GM23248 (cell line): ENCODE measurements at regions not wholly inside any gene's neighbourhood (a gene's known extent, or its start where the extent isn't known, plus 50 kb on each side); places are given as distances from the start of the nearest gene placed in this dataset.

Experiments used
- DNase-seq: peaks from one replicate; pipeline ENCODE4 v3.0.0-alpha.2; 2015
- H2AFZ ChIP-seq: fragments of 200-600 bp; sonication (generic); 2 replicates; pipeline ENCODE4 v1.6.1; 2016; ENCODE audit warnings: antibody characterized with exemption
- H3F3A ChIP-seq: fragments of 200-600 bp; sonication (generic); 2 replicates; pipeline ENCODE4 v1.6.1; 2016; ENCODE audit warnings: mild to moderate bottlenecking, antibody characterized with exemption, mixed run types; ENCODE audit not compliant: insufficient read depth
- H3K27ac ChIP-seq: fragments of 200-600 bp; sonication (generic); 2 replicates; pipeline ENCODE4 v1.5.1; 2016; ENCODE audit warnings: mild to moderate bottlenecking
- H3K27me3 ChIP-seq: fragments of 200-600 bp; sonication (generic); replicated peaks from 2 replicates; pipeline ENCODE4 v1.6.1; 2016; ENCODE audit warnings: mild to moderate bottlenecking; ENCODE audit not compliant: insufficient read depth
- H3K36me3 ChIP-seq: fragments of 200-600 bp; sonication (generic); 2 replicates; pipeline ENCODE4 v1.6.1; 2016; ENCODE audit warnings: low read depth, mild to moderate bottlenecking
- H3K4me1 ChIP-seq: fragments of 200-600 bp; sonication (generic); 2 replicates; pipeline ENCODE4 v1.6.1; 2016; ENCODE audit warnings: mild to moderate bottlenecking; ENCODE audit not compliant: insufficient read depth
- H3K4me2 ChIP-seq: fragments of 200-600 bp; sonication (generic); one replicate; pipeline ENCODE4 v1.6.1; 2016; ENCODE audit warnings: mild to moderate bottlenecking; ENCODE audit not compliant: unreplicated experiment
- H3K4me3 ChIP-seq: fragments of 200-600 bp; sonication (generic); 2 replicates; pipeline ENCODE4 v1.5.1; 2016; ENCODE audit warnings: mild to moderate bottlenecking
- H3K79me2 ChIP-seq: fragments of 200-600 bp; sonication (generic); 2 replicates; pipeline ENCODE4 v1.6.1; 2016; ENCODE audit warnings: mild to moderate bottlenecking; ENCODE audit not compliant: insufficient read depth
- H3K9ac ChIP-seq: fragments of 200-600 bp; sonication (generic); 2 replicates; pipeline ENCODE4 v1.6.1; 2016; ENCODE audit warnings: mild to moderate bottlenecking
- H3K9me2 ChIP-seq: fragments of 200-600 bp; sonication (generic); 2 replicates; pipeline ENCODE4 v1.6.1; 2016; ENCODE audit warnings: mixed run types, mild to moderate bottlenecking, moderate library complexity; ENCODE audit not compliant: insufficient read depth
- H3K9me3 ChIP-seq: fragments of 200-600 bp; sonication (generic); one replicate; pipeline ENCODE4 v1.6.1; 2017; ENCODE audit warnings: low read depth
- H4K20me1 ChIP-seq: fragments of 200-600 bp; sonication (generic); 2 replicates; pipeline ENCODE4 v1.6.0; 2016; ENCODE audit not compliant: insufficient read depth
- EZH2 ChIP-seq: fragments of 200-600 bp; sonication (generic); IDR thresholded peaks from 2 replicates; pipeline ENCODE4 v1.6.1; 2018; ENCODE audit warnings: antibody characterized with exemption, mild to moderate bottlenecking; ENCODE audit not compliant: insufficient read depth, poor library complexity, severe bottlenecking
- EZH2phosphoT487 ChIP-seq: fragments of 200-600 bp; sonication (generic); IDR thresholded peaks from 2 replicates; pipeline ENCODE4 v1.6.1; 2018; ENCODE audit warnings: antibody characterized with exemption, moderate library complexity, mild to moderate bottlenecking, low read depth; ENCODE audit not compliant: insufficient read depth
- WGBS, 2 experiments: methylation state at CpG; one replicate each; pipeline ENCODE4 v1.1.6; 2015 to 2017; ENCODE audit warnings: low lambda C conversion rate in 2 of 2, low coverage in 1 of 2; ENCODE audit errors: missing lambda C conversion rate in 2 of 2; 5-methylcytosine and 5-hydroxymethylcytosine counted together
- in situ Hi-C: fragments of 300-500 bp; cut with MboI; formaldehyde crosslinking; loops from 2 replicates; pipeline ENCODE4 v1.15.0; 2020

GRCh38 chr7:116351966-116352365, 141.6 kb downstream of the TES start:
- H3K4me3 ChIP-seq = no peak overlapping the region
- no peak overlapping the region for H2AFZ ChIP-seq
- no peaks in the 10 kb centered on the region for H3K9me2 ChIP-seq
- WGBS, 2 experiments = 97 to 100% methylated on average over 6 of the region's 6 CpGs
- no peak overlapping the region for H3K27ac ChIP-seq
- no peak overlapping the region for H3K9ac ChIP-seq
- TF ChIP-seq EZH2phosphoT487 (no peak), EZH2 (no peak)
- no peaks in the 10 kb centered on the region for H4K20me1 ChIP-seq
- H3K4me2 ChIP-seq = no peak overlapping the region
- H3K27me3 ChIP-seq = no peaks in the 10 kb centered on the region
- peaks cover 36% of the 10 kb centered on the region for H3K4me1 ChIP-seq
- H3K79me2 ChIP-seq = no peaks in the 10 kb centered on the region
- no peaks in the 10 kb centered on the region for H3K9me3 ChIP-seq
- DNase-seq = no peak
- in situ Hi-C loops = no loop called here
- no peaks in the 10 kb centered on the region for H3K36me3 ChIP-seq
- H3F3A ChIP-seq = peaks cover 38% of the 10 kb centered on the region

DNA sequence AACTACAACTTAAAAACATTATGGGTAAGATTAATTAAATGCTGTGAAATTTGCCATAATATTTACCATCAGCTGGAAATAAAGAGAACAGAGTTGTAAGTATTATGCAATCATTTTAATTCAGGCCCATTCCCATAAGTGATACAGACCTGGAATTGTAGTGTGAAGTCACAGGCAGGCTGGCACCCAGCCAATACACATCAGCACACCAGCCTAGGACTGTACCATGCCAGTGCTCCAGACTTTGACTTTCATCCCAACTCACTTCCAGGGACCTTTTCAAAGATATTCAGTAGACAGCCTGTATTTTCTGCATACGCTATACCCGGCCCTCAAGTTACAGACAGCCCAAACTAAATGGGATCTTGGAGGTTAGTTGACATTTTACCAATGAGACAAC, 143.3 kb downstream of the TES start:
- H3F3A ChIP-seq = peaks cover 53% of the 10 kb centered on the region
- H2AFZ ChIP-seq = peak overlapping the region; percentile 58; the same call in 1 of the 2 replicates
- H3K79me2 ChIP-seq = no peaks in the 10 kb centered on the region
- TF ChIP-seq EZH2 = no peak
- TF ChIP-seq EZH2phosphoT487 = no peak
- WGBS, 2 experiments = 84 to 85% methylated on average over 2 of the region's 2 CpGs
- H3K4me2 ChIP-seq = peak overlapping the region; percentile 87
- H3K9me2 ChIP-seq = no peaks in the 10 kb centered on the region
- no peaks in the 10 kb centered on the region for H3K9me3 ChIP-seq
- peak overlapping the region; percentile 96 for H3K27ac ChIP-seq
- no peaks in the 10 kb centered on the region for H3K36me3 ChIP-seq
- peaks cover 52% of the 10 kb centered on the region for H3K4me1 ChIP-seq
- in situ Hi-C loops = no loop called here
- H3K4me3 ChIP-seq = 0 out of 2 replicates have a peak overlapping the region, but pooled peaks have one; percentile 63
- H3K9ac ChIP-seq = peak overlapping the region; percentile 77; the same call in 1 of the 2 replicates
- H3K27me3 ChIP-seq = no peaks in the 10 kb centered on the region
- peak; percentile 27 for DNase-seq
- no peaks in the 10 kb centered on the region for H4K20me1 ChIP-seq

GRCh38 chr7:116354171-116354545, 143.8 kb downstream of the TES start:
- Histone ChIP-seq H4K20me1 (no peaks in the 10 kb centered on the region), H3K4me2 (peak overlapping the region; percentile 87), H3K9me3 (no peaks in the 10 kb centered on the region), H3F3A (peaks cover 53% of the 10 kb centered on the region), H3K36me3 (no peaks in the 10 kb centered on the region), H3K27ac (peak overlapping the region; percentile 96), H3K79me2 (no peaks in the 10 kb centered on the region), H2AFZ (peak overlapping the region; percentile 58), H3K9ac (peak overlapping the region; percentile 77), H3K4me3 (peak overlapping the region; percentile 63), H3K4me1 (peaks cover 53% of the 10 kb centered on the region), H3K9me2 (no peaks in the 10 kb centered on the region), H3K27me3 (no peaks in the 10 kb centered on the region)
- TF ChIP-seq EZH2 (no peak), EZH2phosphoT487 (no peak)
- in situ Hi-C loops = no loop called here
- 45 to 47% methylated on average over 6 of the region's 6 CpGs for WGBS, 2 experiments
- peak; percentile 68 for DNase-seq

GRCh38 chr7:116354546-116355423, 144.4 kb downstream of the TES start:
- 6 to 8% methylated on average over 10 of the region's 10 CpGs for WGBS, 2 experiments
- Histone ChIP-seq H3K9me2 (no peaks in the 10 kb centered on the region), H3K4me2 (peak overlapping the region; percentile 87), H3K9me3 (no peaks in the 10 kb centered on the region), H2AFZ (peak overlapping the region; percentile 58), H3K27ac (peak overlapping the region; percentile 96), H3F3A (peaks cover 53% of the 10 kb centered on the region), H3K36me3 (no peaks in the 10 kb centered on the region), H3K79me2 (no peaks in the 10 kb centered on the region), H3K27me3 (no peaks in the 10 kb centered on the region), H4K20me1 (no peaks in the 10 kb centered on the region), H3K4me3 (peak overlapping the region; percentile 63), H3K4me1 (peaks cover 53% of the 10 kb centered on the region), H3K9ac (peak overlapping the region; percentile 77)
- peak; percentile 98 for DNase-seq
- in situ Hi-C loops = no loop called here
- no peak for TF ChIP-seq EZH2phosphoT487
- TF ChIP-seq EZH2 = no peak
